T-helper 1 cell (primary cell): ENCODE measurements at regions not wholly inside any gene's neighbourhood (a gene's known extent, or its start where the extent isn't known, plus 50 kb on each side); places are given as distances from the start of the nearest gene placed in this dataset.
"Not testable (repeated sequence)": the region's sequence is repeated elsewhere in the genome, so short reads cannot be mapped to it uniquely, and the experiment has no call there.

Experiments used
- DNase-seq, 5 donors: peaks; one replicate each; pipeline ENCODE4 v3.0.0-alpha.2; 2012 to 2020

DNA sequence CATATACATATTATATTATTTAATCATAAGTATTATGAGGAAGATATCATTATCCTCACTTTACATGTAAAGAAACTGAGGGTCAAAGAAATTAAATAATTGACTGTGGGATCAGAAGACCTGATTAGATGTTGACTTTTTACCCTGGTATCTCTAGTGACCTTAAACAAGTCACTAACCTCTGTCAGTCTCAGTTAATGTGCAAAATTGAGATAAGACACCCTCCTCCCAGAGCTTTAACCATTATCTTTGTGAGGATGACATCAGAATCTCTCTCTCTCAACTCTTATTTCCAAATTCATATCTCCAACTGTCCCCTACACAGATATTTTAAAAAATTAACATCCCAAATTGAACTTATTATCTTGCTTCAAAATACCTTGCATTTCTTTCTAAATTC is 177.8 kb downstream of the KLHL28 start:
- no peak for DNase-seq

DNA sequence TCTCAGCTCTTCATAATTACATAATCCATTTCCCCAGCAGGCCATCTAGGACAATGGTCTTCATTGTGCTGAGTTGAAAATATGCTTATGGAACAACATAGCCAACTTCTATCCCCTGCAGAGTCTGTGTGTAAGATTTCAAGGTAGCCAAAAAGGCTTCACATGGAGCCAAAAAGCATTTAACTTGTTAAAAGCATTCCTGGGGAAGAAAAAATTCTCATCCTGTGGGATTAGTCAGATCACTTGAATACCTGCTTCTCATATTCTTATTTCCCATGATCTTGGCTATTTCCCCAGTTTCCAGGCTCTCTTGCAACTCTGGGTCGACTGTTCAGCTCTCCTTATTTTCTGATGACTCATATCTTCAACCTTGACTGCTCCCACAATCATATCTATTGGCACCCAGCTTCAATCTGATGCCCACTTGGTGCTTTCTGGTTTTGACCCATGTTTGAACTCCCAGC is 178.9 kb downstream of the KLHL28 start:
- DNase-seq, result no peak

DNA sequence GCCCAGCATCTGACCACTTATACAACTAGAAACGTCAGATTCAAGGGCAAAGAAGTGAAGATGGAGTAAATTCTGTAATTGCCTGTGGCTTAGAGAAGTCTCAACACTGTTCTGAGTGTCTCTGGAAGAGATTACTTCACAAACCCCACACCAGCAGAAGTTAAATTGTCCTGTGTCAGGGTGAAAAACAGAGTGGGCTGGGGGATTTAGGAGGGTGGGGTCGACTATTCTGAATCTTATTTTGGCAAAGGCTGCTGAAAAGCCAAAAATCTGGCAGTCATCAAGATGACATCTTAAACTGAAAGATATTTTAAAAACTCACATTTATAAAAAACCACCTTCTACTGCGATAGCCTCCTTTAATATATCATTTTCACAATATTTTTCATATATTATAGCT is 180.8 kb downstream of the KLHL28 start:
- DNase-seq, result no peak

DNA sequence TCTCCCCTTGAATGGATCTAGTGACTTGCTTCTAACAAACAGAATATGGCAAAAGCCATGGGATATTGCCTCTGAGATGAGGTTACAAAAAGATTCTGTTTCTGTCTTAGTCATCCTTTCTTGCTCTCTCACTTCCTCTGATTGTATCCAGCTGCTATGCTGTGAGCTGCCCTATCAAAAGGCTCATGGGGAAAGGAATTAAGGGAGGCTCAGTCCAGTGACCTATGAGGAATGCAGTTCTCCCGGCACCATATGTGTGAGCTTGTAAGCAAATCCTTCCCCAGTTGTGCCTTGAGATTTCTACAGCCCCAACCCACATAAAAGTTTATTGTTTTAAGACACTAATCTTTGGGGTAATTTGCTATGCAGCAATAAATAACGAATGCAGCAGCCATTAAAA is 183.1 kb downstream of the KLHL28 start:
- no peak for DNase-seq

DNA sequence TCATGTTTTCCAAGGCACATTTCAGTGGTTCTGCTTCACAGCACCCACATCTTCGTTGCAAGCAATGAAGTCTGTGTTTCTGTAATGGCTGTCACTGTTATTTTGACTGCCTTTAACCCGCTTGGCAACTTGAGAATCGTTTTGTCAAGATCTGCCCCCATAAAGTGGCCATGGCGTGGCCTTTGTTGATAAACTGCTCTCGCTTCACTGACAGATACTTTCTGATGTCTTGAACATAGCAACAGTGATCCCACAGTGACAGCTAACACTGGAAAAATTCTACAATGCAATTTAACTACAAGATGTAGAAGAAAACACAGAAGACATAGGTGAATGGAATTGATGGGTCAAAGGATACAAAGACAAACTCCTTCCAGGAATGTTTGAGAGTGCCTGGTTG is 184.2 kb downstream of the KLHL28 start:
- DNase-seq, result no peak

DNA sequence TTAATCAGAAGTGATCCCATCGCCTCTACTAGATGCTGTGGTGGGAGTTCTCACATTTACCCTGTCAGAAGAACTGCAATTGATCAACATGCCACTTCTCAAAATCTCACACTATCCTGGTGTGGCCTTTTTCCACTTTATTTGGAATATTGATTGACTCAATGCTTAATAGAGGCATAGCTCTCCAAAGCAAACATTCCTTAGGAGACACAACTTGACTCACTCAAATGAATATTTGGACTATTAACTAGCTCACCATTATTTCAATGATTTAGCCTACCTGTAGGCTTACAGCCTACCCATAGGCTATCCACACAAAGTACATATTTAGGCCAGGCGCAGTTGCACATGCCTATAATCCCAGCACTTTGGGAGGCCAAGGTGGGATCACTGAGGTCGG is 186.5 kb downstream of the KLHL28 start:
- no peak for DNase-seq

DNA sequence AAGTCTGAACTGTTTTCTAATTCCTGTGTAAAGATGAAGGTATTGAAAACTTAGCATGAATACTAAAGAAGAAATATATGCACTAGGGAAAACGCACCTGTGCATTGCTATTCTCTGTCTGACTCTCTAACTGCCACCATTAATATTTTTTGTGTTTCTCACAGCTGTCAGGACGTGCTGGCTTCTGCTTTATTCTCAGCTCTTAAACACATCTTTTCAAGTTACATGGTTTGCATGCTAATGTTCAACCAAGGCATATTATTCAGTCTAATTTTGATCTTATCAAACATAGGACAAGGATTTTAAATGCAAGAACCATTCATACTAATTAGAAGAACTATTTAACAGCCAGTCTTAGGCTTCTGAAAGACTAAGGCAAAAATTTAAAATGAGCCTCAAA is 187.4 kb downstream of the KLHL28 start:
- DNase-seq, result no peak

DNA sequence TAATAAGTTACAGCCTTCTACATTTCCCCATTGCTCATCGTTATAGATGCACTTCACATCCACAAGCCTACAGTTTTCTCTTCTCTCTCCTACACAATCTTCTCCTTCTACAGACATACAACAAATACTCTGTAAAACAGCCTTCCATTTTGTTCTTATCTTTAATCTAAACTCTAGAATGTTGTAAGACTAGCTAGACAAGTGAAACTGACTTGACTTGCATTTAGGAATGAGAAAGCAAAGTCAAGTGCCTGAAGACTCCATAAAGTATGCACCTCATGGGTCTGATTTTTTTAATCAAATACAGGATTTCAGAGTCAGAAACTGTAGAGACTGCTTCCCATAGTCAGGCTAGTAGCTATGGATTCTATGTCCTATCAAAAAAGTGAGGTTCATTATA is 190.3 kb downstream of the KLHL28 start:
- DNase-seq, result no peak

DNA sequence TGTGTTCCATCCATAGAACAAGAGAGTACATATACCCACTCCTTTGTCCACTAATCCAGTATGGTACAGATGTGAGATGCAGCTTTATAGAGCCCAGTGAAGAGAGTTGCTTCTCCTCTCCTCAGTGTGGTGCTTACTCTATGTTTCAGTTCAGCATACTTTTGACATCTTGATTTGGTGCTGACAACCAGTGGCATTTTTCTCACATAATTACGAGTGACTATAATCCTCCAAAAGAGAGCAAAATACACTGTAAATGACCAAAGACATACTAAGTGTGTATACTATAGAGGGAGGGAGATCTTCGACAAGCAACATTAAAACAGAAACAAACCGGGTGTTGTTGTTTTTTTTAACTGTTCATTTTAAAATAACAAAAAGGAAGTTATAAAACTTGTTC is 191.5 kb downstream of the KLHL28 start:
- no peak for DNase-seq

DNA sequence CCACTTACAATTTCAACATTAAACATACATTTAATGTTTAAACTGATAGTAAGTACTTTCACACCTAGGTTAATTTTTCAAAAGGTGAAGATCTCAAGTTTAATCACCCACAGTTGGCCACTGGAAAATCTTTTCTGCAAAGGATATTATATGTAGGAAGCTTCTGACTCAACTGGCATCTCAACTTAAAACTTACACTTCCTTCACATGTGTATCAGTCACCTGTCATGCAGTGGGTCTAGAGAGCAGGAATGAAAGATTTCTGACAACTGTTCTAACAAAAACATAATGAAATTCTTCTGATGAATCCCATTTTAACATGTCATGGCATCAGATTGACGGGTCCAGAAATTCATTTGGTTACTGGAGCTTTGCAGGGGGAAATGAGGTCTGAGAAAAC is 192.8 kb downstream of the KLHL28 start:
- DNase-seq, result no peak

DNA sequence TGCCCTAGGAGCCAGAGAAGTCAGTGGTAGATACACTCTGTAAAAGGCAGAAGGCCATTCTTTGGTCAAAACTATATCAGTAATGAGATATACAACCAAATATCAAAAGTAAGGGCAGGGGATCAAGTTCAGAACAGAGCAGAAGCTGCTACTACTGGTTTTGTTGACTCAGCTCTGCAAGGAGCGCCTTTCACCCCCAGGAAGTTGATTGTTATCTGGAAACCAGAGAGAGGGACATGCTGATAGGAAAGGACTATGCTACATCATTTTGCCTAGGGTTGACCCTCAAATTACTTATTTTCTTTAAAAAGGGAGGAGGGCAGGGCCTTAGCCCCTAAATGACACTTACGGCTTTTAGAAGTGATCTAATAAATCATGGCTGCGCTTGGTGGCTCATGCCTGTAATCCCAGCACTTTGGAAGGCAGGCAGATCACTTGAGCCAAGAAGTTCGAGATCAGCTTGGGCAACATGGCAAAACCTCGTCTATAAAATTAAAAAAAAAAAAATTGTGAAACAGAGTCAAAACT is 194.0 kb downstream of the KLHL28 start:
- DNase-seq, result no peak

DNA sequence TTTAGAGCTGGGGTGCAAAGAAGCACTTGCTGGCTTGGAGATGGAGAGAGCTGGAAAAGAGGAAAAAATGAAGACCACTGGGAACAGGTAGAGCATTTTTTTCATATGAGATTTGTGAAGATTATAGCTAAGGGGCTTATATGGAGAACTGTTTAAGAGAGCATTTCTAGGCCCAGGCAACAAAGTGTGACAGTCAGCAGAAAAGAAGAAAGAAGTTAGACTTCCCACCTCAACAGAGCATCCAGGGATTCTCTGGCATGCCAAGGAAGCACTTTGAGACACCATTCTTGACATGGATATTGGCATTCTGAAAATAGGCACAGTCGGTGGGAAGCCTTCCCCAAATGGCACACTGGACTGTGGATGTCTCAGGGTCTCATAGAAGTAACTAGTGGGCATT is 195.5 kb downstream of the KLHL28 start:
- no peak for DNase-seq

DNA sequence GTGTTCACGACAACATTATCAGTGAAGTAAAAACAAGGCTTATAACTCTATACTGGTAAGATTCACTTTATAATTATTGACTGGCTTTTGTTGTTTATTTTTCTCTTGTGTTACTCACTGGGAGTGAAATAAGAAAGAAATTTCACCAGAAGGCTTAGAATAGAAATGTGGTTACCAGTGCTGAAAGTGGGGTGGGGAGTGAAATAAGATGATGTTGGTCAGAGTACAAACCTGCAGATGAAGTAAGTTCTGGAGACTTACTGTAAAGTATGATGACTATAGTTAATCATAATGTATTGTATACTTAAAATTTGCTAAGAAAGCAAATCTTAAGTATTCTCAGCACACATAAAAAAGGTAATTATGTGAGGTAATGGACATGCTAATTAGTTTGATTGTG is 198.4 kb downstream of the KLHL28 start:
- no peak for DNase-seq

DNA sequence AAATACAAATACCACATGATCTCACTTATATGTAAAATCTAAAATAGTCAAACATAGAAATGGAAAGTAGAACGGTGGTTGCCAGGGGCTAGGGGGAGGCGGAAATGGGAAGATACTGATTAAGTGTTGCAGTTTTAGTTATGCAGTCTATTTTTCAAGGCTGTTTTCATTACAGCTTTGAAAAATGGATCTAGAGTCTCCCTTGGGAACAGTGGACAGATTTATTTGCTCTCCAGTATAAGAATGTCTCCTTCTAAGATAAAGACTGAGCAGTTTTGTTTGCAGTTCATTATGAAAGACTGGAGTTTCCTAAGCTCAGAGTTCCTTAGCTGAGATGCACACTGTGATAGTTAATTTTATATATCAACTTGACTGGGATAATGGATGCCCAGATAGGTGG is 202.5 kb downstream of the KLHL28 start:
- DNase-seq, result no peak

DNA sequence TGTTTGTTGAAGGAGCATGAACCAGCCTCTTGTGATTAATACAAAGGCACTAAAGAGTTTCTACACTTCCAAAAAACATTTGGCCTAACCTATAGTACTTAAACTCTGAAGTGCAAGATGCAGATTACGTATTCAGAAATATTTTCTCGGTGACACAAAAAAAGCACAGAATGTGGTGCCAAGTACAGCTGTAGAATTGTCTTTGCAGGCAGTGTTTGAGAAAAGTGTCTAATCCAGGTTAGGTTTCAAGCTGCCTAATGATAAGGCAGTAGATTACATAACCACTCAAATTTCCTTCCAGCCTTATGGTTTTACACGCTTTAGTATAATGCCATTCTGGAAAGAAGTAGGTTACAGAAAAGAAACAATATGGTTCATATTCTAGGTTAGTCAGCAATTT is 205.2 kb downstream of the KLHL28 start:
- DNase-seq, result no peak

DNA sequence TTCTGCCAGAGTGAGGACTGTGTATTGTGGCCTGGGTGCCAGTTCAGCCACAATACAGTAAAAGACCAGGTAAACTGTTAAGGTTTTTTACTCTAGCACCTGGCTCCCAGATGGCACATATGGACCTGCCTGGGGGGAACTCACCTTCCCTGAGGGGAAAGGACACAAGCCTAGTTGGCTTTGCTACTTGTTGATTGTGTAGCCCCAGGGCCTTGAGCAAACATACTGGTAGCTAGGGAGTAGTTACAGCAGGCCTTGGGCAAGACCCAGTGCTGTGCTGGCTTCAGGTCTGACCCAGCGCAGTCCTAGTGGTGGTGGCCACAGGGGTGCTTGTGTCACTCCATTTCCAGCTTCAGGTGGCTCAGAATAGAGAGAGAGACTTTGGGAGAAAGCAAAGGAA is 216.4 kb downstream of the KLHL28 start:
- DNase-seq, result no peak

DNA sequence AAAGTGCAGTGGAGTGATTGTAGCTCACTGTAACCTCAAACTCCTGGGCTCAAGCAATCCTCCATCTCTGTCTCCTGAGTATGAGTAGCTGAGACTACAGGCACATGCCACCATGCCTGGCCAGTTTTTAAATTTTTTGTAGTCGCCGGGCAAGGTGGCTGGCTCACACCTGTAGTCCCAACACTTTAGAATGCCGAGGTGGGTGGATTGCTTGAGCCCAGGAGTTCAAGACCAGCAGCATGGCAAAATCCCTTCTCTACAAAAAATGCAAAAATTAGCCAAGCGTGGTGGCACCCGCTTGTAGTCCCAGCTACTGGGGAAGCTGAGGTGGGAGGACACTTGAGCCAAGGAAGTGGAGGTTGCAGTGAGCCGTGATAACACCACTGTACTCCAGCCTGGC is 219.5 kb downstream of the KLHL28 start:
- DNase-seq, result no peak

DNA sequence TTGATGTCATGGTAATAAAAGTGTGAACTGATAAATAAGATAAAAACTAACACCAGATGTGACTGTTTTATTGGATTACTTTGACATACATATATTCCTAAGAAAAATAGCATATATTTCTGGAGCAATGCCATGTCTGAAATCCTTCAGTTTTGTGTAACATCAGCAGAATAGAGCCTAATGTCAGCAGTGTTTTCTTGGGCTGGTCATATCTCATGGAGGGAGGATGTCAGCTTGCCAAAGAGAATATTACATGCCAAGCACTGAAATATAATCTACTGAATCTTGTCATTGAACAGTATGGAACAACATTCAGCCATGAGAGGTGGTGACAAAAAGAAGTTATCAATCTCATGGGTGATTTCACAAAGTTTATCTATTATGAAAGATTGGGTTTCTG is 220.3 kb downstream of the KLHL28 start:
- DNase-seq, result no peak

DNA sequence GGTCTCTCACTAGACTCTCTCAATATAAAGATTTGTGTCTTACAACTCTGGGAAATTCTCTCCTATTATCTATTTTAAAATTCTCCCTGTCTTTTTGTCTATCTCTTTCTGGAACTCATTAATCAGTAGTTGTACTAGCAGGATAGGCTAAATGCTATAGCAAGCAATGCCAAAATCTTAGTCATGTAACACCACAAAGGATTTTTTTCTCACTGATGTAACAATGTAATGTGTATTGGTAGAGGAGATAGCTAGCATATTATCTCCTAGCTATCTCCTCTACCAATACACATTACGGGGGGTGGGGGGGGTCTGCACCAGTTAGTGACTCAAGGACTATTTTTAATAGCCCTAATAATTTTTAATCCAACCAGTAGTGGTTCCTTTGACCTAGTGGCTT is 225.4 kb downstream of the KLHL28 start:
- no peak for DNase-seq

DNA sequence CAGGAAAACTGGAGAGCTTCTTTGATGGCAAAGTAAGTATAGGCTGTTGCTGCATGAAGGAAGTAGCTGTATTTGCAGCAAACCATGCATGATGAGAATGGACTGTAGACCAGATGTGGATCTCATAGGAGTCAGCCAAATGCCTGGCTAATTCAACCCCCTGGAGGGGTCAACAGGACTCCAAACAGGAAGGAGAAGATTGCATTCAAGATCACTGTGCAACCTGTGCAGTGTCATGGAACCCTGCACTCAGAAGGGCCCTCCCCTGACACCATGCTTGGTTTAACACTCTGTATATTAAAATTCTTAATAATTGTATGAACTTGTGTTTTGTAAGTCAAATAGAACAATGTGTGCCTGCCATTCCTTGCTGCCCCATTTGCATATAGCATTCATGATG is 225.1 kb upstream of the FSCB start:
- no peak for DNase-seq

DNA sequence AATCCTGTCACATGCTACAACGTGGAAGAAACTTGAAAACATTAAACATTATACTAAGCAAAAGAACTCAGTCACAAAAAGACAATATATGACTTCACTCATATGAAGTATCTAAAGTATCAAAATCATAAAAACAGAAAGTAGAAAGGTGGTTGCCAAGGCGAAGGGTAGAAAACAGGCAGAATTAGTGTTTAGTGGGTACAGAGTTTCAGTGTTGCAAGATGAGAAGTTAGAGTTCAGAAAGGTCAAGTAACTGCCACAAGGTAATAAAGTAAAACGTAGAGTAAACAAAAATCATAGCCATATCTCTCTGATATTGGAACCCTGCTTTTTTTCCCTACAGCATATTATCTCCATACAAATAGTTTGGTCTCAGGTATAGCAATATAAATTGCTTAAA is 223.8 kb upstream of the FSCB start:
- DNase-seq, result no peak

DNA sequence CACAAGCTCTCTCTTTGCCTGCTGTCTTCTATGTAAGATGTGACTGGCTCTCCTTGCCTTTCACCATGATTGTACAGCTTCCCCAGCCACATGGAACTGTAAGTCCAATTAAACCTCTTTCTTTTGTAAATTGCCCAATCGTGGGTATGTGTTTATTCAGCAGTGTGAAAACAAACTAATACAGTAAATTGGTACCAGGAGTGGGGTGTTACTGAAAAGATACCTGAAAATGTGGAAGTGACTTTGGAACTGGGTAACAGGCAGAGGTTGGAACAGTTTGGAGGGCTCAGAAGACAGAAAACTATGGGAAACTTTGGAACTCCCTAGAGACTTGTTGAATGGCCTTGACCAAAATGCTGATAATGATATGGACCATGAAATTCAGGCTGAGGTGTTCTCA is 214.3 kb upstream of the FSCB start:
- not testable (repeated sequence) for DNase-seq

DNA sequence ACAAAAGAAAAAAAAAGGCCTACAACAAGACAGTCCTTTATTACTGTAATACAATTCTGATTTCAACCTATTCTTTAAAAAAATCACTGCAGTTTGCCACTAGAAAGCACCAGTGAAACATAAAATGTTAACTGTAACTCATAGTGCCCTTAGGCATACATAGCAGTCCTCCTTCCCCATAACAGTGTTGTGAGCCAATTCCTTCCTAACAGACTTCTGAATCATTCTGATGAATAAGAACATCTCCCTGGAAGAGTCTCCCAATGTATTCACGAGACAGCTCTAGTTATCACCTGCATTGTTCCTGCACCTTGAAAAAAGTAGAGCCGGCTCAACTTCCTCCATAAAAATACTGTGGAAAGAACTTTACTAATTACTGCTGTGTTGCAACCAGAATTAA is 213.6 kb upstream of the FSCB start:
- DNase-seq, result no peak

DNA sequence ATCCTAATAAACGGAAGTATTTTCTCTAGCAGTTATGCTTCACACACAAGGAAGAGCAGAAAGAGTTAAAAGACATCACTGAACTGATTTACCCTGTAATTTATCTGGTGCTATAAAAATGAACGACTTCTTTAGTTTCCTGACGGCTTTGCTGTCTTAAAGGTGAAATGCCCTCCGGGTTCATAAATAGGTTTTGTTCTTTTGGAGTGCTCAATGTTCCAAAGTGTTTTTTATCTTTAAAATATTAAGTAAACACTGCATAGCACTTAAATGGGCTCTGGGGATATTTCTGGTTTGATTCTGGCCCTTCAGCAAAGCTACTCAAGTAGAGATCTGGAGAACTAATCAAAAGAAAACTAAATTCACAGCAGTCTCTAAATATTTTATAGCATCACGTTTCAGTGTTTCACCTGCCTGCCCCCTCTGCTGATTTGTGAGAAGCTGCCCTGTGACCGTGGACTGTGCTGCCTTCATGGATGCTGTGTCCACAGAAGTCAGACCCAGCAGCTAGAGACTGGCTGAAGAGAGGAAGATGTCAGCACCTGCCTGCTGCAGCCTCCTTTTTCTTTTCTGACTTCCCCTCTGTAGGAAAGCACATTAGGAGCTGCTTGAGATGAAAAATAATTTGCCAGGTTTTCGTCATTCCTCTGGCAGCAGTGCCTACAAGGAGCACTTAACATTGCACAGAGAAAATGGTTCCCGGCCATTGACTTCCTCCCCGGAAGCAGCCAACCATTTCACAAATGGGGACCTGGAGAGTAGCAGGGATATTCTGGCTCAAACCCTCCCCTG is 205.1 kb upstream of the FSCB start:
- DNase-seq, result no peak
